ENCODE measurements at regions not wholly inside any gene's neighbourhood (a gene's known extent, or its start where the extent isn't known, plus 50 kb on each side); places are given as distances from the start of the nearest gene placed in this dataset.
"Not testable (repeated sequence)": the region's sequence is repeated elsewhere in the genome, so short reads cannot be mapped to it uniquely, and the experiment has no call there.

GRCh38 chr12:19778797-19779196 lies 339.5 kb downstream of the AEBP2 start:
- no peak for DNase-seq

- DNase-seq, result no peak
These were observed 340.2 kb downstream of the AEBP2 start for GRCh38 chr12:19779395-19780056.

- DNase-seq, result no peak
These were observed 341.2 kb downstream of the AEBP2 start for GRCh38 chr12:19780460-19780859.

GRCh38 chr12:19783547-19784444 lies 344.5 kb downstream of the AEBP2 start:
- no peak for DNase-seq

- no peak for DNase-seq
These were observed 352.7 kb downstream of the AEBP2 start for GRCh38 chr12:19792028-19792427.

- no peak for DNase-seq
These were observed 354.8 kb downstream of the AEBP2 start for GRCh38 chr12:19794116-19794515.

GRCh38 chr12:19799216-19799615 lies 359.9 kb downstream of the AEBP2 start:
- DNase-seq, result no peak

- DNase-seq, result no peak
These were observed 360.8 kb downstream of the AEBP2 start for GRCh38 chr12:19799895-19800602.

GRCh38 chr12:19800884-19801283 lies 361.6 kb downstream of the AEBP2 start:
- DNase-seq, result no peak

GRCh38 chr12:19801941-19802340 lies 362.6 kb downstream of the AEBP2 start:
- no peak for DNase-seq

GRCh38 chr12:19802915-19803314 lies 363.6 kb downstream of the AEBP2 start:
- no peak for DNase-seq

GRCh38 chr12:19804737-19805136 lies 365.4 kb downstream of the AEBP2 start:
- DNase-seq, result no peak

- DNase-seq, result no peak
These were observed 369.1 kb downstream of the AEBP2 start for GRCh38 chr12:19808371-19808770.

- no peak for DNase-seq
These were observed 370.9 kb downstream of the AEBP2 start for GRCh38 chr12:19810213-19810612.

GRCh38 chr12:19811922-19812321 lies 372.6 kb downstream of the AEBP2 start:
- DNase-seq, result no peak

- no peak for DNase-seq
These were observed 379.9 kb downstream of the AEBP2 start for GRCh38 chr12:19819231-19819630.

- DNase-seq, result no peak
These were observed 383.2 kb downstream of the AEBP2 start for GRCh38 chr12:19822476-19822875.

- not testable (repeated sequence) for DNase-seq
These were observed 384.0 kb downstream of the AEBP2 start for GRCh38 chr12:19823326-19823725.

GRCh38 chr12:19826980-19827550 lies 387.8 kb downstream of the AEBP2 start:
- no peak for DNase-seq

- DNase-seq, result no peak
These were observed 390.0 kb downstream of the AEBP2 start for GRCh38 chr12:19829100-19829853.

- DNase-seq, result no peak
These were observed 391.2 kb downstream of the AEBP2 start for GRCh38 chr12:19830446-19830845.

GRCh38 chr12:19833775-19834501 lies 394.6 kb downstream of the AEBP2 start:
- peak; percentile 21 to 38 for DNase-seq

Data from stimulated activated CD4-positive, alpha-beta T cell treated with anti-CD3 and anti-CD28 coated beads, Interleukin-2, amount 100 ng/mL, for 24 hours (primary cell).